GM21825 (cell line): ENCODE measurements at regions not wholly inside any gene's neighbourhood (a gene's known extent, or its start where the extent isn't known, plus 50 kb on each side); places are given as distances from the start of the nearest gene placed in this dataset.
"Not testable (repeated sequence)": the region's sequence is repeated elsewhere in the genome, so short reads cannot be mapped to it uniquely, and the experiment has no call there.

Experiments used
- ATAC-seq: cut with Tn5 transposase; IDR thresholded peaks from one replicate; pipeline ENCODE4 v1.9.1; 2021; ENCODE audit warnings: mild to moderate bottlenecking, moderate library complexity; ENCODE audit not compliant: unreplicated experiment

DNA sequence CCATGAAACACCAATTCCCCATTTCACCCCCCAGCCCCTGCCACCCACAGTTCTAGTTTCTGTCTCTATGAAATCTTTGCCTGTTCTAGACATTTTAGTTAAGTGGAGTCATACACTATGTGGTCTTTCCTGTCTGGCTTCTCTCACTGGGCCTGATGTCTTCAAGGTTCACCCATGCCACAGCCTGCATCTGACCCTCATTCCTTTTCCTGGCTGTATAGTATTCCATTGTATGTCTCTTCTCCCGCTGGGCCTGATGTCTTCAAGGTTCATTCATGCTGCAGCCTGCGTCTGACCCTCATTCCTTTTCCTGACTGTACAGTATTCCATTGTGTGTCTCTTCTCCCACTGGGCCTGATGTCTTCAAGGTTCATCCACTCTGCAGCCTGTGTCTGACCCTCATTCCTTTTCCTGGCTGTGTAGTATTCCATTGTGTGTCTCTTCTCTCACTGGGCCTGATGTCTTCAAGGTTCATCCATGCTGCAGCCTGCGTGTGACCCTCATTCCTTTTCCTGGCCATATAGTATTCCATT is 191.7 kb downstream of the CRLF2 start:
- ATAC-seq: no peak

DNA sequence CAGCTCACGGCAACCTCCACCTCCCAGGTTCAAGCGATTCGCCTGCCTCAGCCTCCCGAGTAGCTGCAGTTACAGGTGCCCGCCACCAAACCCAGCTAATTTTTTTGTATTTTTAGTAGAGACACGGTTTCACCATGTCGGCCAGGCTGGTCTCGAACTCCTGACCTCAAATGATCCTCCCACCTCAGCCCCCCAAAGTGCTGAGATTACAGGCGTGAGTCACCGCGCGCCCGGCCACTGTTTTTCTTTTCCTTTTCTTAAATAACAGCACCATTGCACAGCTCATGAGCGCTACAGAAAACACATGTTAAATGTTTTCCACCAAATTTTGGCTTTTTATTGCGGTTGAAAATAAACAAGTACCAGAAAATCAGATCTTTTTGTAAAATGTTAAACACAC is 195.5 kb downstream of the CRLF2 start:
- not testable (repeated sequence) for ATAC-seq

DNA sequence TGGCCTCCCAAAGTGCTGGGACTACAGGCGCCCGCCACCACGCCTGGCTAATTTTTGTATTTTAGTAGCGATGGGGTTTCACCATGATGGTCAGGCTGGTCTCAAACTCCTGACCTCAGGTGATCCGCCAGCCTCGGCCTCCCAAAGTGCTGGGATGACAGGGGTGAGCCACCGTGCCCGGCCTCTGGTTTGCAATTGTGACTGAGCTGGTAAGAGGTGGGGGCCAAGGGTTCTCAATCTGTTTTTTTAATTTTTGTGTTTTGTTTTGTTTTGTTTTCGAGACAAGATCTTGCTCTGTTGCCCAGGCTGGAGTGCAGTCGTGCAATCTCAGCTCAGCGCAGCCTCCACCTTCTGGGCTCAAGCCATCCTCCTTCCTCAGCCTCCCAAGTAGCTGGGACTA is 196.2 kb downstream of the CRLF2 start:
- ATAC-seq: not testable (repeated sequence)

- ATAC-seq: no peak
Observed at GRCh38 chrX:1012678-1013300, 199.7 kb downstream of the CRLF2 start.

DNA sequence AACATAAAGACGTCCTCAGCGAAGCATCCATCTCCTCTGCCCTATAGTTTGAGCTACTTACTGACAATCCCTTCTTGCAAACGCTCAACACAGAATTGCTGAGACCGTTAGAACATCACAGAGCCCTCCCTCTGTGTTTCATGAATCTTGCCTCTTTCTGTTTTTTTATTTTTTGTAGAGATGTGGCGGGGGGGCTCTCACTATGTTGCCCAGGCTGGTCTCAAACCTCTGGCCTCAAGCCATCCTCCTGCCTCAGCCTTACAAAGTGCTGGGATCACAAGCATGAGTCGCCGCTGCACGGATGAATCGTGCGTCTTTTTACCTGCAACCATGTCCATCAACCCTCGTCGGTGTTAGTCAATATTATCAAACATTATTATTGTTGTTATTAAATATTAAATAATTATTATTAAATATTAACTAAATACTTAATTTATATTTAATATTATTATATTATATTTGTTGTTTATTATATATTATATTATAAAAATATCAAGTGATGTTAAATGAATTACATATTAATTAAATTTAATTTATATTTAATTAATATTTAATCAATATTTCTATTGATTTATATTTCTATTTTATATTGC is 200.7 kb downstream of the CRLF2 start:
- ATAC-seq: no peak

GRCh38 chrX:1009771-1010170 is 202.7 kb downstream of the CRLF2 start:
- ATAC-seq: no peak

DNA sequence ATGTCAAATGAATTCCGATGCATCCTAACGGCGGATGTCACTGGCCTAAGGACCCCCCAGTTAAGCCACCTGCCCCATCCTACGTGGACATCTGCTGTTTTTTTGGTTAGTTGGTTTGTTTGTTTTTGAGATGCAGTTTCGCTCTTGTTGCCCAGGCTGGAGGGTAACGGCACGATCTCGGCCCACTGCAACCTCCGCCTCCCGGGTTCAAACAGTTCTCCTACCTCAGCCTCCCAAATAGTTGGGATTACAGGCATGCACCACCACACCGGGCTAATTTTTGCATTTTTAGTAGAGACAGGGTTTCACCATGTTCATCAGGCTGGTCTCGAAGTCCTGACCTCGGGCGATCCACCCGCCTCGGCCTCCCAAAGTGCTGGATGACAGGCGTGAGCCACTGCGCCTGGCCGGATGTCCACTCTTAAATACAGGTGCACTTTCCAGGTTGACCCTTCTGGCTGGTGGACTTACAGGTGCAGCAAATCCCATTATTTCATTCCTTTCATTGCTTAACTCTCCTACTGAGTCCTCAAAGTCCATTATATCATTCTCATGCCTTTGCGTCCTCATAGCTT is 206.2 kb downstream of the CRLF2 start:
- ATAC-seq: no peak

DNA sequence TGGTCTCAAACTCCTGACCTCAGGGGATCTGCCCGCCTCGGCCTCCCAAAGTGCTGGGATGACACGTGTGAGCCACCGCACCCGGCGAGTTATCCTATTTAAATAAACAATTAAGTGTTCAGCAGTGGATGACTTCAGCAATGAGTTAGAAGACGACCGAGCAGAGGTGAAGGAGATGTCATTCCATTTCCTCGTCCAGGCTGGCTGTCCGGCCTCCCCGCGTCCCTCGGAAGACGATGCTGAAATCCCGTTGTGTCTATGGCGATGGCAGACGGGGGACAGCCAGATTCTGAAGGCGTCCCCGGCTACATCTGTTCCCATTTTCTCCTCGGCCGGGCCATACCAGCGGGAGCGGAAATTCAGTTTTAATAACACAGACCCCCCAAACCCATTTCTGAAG is 209.8 kb downstream of the CRLF2 start:
- ATAC-seq: no peak

- no peak for ATAC-seq
Observed at GRCh38 chrX:997631-998137, 214.8 kb downstream of the CRLF2 start.

DNA sequence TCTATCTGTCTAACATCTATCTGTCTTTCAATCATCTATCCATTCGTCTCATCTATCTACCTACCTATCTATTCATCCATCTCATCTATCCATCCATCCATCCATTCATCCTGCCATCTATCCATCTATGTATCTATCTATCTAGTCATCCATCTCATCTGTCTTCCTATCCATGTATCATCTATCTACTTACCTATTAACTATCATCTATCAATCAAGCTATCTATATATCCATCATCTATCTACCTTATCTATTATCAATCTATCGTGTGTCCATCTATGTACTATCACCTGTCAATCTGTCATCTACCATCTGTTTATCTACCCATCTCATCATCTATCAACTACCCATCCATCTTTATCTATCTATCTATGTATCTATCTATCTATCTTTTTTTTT is 217.7 kb downstream of the CRLF2 start:
- ATAC-seq: no peak

GRCh38 chrX:989959-990510 is 222.4 kb downstream of the CRLF2 start:
- peak; percentile 93 for ATAC-seq

GRCh38 chrX:988530-988929 is 223.9 kb downstream of the CRLF2 start:
- not testable (repeated sequence) for ATAC-seq

GRCh38 chrX:981791-982626 is 230.4 kb downstream of the CRLF2 start:
- ATAC-seq: no peak

GRCh38 chrX:980587-981235 is 231.7 kb downstream of the CRLF2 start:
- no peak for ATAC-seq

DNA sequence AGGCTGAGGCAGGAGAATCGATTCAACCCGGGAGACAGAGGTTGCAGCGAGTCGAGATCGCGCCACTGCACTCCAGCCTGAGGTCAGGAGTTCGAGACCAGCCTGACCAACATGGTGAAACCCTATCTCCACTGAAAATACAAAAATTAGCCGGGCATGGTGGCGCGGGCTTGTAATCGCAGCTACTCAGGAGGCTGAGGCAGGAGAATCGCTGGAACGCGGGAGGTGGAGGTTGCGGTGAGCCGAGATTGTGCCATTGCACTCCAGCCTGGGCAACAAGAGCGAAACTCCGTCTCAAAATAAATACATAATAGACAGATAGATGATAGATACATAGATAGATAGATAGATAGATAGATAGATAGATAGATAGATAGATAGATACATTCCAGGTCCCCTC is 233.3 kb downstream of the CRLF2 start:
- ATAC-seq: not testable (repeated sequence)

DNA sequence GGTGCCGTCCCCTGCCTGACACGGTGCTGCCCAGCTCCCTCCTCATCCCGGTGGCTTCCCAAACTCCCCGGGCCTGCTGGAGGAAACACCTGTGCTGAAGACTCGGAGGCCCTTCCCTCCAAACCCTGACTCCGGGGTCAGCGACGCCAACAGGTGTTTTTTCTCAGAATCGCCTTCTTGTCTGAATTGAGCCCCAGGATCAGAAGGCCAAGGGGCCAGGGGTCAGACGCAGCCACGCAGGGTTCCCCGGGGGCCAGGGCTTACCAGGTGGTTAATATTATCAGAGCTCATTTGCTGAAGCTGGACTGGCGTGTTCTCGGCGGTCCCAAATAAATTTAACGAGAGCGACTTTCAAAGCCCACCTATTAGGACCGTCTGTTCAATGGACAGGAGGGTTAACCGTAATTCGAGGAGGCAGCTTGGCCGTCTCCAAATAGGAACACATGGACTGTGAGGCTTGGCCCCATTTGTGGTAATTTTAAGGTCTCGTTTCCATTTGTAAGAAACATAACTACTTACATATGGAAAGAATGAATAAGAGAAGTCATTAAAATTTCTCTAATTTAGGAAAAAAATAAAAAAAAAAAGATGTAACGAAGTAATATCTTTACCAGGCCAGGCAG is 239.3 kb downstream of the CRLF2 start:
- ATAC-seq: no peak

GRCh38 chrX:968148-968965 is 244.1 kb downstream of the CRLF2 start:
- no peak for ATAC-seq

- ATAC-seq: no peak
Observed at GRCh38 chrX:966396-967070, 245.9 kb downstream of the CRLF2 start.
